Neural cell (in vitro differentiated cells): ENCODE measurements at regions not wholly inside any gene's neighbourhood (a gene's known extent, or its start where the extent isn't known, plus 50 kb on each side); places are given as distances from the start of the nearest gene placed in this dataset.

Experiments used
- EP300 ChIP-seq: fragments of 450-650 bp; conservative IDR thresholded peaks from 2 replicates; pipeline ENCODE4 v1.6.1; 2014; ENCODE audit warnings: antibody characterized with exemption, mild to moderate bottlenecking, moderate library complexity; ENCODE audit not compliant: poor library complexity, severe bottlenecking
- EZH2 ChIP-seq: fragments of 200-600, 300-800 bp; shearing (Covaris generic), sonication (generic); IDR thresholded peaks from 2 replicates; pipeline ENCODE4 v1.6.1; 2014; ENCODE audit warnings: antibody characterized with exemption, low read length, borderline replicate concordance, mild to moderate bottlenecking; ENCODE audit not compliant: insufficient read depth, poor library complexity, severe bottlenecking
- POLR2AphosphoS5 ChIP-seq: IDR thresholded peaks from 2 replicates; pipeline ENCODE4 v1.6.1; 2012
- TF ChIP-seq, protein P1 (sequence below): fragments of 450-650 bp; IDR thresholded peaks from 2 replicates; pipeline ENCODE4 v1.5.1; 2014; ENCODE audit warnings: antibody characterized with exemption, mild to moderate bottlenecking, moderate library complexity; ENCODE audit not compliant: poor library complexity, severe bottlenecking

DNA sequence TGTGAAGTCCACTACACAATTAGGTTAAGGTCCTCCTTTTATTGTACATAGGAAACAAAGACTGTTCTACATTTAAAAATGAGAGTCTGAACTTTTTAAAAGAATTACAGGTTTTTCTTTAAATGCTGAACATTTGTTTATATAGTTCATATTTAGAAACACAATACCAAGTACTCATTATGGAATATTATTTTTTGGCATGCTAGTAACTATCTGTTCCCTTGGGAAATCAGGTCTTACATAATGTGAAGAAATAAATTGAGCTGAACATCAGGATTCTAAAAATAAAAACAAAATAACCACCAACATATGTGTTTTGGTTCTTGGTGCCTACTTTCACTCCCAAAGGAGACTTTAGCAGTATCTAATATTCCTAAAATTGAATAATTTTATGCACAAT, 230.5 kb upstream of the IZUMO3 start:
- TF ChIP-seq EP300 = no peak
- no peak for TF ChIP-seq POLR2AphosphoS5
- TF ChIP-seq EZH2 = no peak
- TF ChIP-seq, protein P1, sequence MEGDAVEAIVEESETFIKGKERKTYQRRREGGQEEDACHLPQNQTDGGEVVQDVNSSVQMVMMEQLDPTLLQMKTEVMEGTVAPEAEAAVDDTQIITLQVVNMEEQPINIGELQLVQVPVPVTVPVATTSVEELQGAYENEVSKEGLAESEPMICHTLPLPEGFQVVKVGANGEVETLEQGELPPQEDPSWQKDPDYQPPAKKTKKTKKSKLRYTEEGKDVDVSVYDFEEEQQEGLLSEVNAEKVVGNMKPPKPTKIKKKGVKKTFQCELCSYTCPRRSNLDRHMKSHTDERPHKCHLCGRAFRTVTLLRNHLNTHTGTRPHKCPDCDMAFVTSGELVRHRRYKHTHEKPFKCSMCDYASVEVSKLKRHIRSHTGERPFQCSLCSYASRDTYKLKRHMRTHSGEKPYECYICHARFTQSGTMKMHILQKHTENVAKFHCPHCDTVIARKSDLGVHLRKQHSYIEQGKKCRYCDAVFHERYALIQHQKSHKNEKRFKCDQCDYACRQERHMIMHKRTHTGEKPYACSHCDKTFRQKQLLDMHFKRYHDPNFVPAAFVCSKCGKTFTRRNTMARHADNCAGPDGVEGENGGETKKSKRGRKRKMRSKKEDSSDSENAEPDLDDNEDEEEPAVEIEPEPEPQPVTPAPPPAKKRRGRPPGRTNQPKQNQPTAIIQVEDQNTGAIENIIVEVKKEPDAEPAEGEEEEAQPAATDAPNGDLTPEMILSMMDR = no peak
